ENCODE measurements at regions not wholly inside any gene's neighbourhood (a gene's known extent, or its start where the extent isn't known, plus 50 kb on each side); places are given as distances from the start of the nearest gene placed in this dataset.

DNA sequence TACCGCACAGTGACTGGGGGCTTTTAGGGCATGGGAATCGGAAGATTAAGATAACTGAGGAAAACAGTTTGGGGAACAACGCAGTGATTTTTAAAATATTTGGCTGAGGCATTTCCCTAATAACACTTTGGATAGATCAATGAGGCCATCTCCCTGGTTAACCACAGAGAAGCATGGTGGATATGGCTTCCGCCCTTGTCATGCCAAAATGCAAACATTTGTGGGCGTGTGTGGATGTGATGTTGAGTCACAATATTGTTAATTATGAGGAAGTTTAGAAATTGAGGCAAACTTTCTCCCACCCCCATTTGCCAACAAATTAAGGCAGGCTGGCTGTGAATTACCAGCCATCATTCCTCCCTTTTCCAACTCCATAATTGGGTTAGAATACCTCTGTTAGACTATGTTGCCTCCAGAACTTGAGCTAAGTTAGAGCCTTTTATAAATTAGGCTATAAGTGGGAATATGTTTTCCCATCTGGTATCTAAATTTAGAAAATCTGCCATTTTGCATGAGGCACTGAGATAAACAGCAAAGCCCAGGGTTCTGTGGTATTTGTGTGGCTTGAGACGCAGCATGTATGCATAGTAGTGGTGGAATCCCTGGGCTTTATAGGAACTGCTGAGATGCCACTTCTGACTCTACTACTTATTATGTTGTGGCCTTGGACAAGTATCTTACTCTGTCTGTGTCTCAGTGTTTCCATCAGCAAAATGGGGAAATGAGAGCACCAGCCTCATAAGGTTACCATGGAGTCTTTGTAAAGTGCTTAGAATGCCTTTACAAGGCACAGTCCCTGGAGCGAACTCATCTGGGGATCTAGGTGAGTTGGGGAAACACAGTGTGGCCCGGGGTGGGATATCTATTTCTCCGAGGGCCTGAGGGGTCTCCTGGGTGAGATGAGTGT lies 154.6 kb downstream of the C1orf94 start:
- no peak for DNase-seq

DNA sequence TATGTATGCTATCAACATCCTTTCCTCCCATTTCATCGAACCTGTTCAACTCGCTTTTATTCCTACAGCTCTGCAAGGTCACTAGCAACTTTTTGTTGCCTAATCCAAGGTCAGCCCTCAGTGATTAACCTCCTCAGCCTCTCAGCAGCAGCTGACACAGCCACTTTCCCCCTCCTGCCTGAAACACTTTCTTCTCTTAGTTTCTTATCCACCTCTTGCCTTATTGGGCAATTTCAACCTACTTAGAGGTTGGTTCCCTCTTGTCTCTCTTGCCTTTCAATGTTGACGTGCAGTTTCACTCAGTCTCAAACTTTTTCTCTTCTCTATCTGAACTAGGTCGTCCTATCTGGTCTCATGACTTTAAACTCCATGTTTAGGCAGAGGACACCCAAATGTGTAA lies 156.3 kb downstream of the C1orf94 start:
- no peak for DNase-seq

DNA sequence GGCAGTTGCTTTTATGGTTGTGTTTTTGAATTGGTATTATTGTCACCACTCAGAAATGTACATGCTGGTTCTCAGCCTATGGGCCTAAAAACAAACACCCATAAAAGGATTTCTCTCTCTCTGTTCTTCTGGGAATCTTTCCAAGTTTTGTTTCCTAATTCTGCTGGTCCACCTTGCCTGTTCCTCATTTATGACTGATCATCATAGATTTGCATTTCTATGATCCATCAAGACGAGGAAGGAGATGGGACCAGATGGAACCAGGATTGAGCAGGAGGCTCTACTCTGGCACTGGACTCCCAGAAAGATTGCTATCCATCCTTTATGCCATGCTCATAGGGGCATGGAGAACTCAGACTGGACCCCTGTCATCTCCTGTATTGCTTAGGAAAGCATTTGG lies 162.2 kb downstream of the C1orf94 start:
- no peak for DNase-seq

DNA sequence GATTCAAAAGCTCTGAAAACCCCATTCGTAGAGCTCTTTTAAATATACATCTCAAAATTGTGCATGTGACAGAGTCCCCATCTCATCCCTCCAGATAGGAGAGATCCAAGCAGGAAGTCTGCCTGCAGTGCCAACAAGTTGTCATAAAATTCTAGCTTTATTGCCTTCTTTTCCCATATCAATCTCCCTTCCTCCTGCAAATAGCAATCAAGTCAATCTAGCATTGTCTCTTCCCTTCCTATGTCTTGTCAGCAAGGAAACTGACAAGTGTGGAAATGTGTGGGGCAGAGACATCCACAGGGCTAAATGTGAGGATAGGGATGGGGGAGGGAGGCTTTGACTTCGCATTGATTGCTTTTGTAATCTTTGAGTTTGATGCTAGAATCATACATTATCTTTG lies 165.2 kb downstream of the C1orf94 start:
- DNase-seq: no peak

DNA sequence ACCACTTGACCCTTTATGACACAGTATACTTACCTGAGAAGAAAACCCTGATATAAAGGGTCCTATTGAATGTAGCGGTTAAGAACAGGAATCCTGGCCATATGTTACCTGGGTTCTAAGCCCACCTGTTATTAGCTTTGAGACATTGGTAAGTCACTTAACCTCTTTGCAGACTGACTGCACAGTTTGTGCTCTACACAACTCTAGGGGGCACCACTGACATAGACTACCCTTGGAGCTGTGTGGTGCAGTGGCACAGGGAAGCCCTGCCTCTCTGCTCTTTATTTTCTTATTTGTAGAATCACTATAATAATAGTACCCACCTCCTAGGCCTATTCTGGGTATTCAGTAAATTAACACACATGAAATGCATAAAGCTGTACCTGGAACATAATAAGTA lies 165.6 kb downstream of the C1orf94 start:
- no peak for DNase-seq

DNA sequence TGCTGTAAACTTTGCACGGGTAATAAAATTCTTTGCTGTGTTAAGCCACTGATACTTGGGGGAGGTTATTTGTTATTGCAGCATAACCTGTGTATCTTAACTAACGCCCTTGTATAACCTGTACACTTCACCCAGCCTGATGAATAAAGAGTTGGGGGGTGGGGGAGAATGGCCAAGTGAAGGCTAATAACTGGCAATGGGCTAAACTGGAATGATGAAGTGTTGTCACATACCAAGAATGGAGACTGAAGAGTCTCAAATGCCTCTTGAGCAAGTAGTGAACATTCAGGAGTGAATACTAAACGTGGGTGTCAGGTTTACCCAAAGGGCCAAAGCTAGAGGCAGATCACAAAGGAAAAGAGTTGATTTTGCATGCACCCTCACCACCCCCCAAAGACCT lies 169.4 kb downstream of the C1orf94 start:
- no peak for DNase-seq

DNA sequence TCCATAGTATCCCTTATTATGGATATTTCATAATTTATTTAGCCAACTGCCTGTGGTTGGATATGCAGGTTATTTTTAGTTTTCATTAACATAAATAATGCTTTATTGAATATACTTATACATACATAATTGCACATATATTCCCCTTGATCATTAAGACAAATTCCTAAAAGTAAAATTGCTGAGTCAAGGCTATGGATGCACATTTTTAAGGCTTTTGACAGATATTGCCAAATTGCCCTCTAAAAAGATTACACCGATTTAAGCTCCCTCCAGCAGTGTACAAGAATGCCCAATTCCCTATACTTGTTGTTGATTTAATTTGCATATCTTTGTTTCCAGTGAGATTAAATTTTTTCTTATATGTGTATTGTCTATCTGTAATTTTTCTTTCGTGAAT lies 176.7 kb downstream of the C1orf94 start:
- DNase-seq: no peak

DNA sequence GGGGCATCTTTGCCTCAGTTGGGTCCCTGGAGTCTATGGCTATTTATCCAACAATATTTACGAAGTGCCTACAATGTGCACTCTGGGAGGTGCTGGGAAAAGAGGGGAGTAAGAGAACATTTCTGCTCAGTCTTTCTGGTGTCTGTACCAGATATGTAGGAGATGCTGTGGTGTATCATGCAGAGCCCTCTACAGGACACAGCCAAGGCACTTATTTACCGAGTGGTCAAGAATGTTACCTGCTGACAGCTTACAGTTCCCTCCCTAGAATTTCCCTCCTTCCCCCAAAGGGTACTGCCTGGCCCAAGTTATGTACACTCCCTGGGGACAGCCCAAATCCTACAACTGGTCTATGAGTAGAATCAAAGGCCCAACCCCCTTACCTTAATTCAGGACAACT lies 177.7 kb downstream of the C1orf94 start:
- no peak for DNase-seq

DNA sequence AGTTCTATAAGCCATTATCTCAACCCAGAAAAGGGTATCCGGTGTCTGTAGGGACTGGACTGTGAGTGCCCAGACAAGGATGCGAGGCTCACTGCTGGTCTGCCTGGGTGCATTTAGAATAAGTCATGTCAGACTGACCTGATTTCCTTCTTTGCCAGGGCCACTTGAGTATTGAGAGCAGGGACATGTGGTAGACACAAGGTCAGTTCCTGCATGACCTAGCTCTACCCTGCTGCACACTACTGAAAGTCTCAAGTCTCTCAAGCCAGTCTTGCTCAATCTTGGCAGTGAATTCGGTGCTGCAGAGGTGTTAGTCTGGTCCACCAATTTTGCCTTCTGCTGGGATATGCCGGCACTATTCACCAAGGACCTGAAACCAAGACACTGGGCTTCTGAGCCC lies 180.1 kb downstream of the C1orf94 start:
- DNase-seq: no peak

DNA sequence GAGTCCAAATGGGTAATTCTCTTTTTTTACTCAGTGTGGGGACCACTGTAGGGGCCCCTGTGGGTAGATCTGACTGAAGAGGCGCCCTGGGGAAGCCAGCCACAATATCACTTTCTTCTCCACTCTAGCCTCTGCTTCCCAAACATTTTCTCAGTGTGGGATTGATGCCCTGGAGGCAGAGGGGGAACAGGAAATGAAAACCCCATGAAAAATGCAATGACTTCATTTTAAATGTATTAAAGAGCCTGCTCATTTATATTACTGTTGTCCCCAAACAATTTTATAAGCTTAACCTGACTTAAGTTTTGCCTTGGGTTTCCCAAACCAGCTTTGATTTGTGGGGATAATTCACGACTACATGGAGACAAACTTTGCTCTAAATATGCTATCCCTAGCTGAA lies 181.9 kb downstream of the C1orf94 start:
- no peak for DNase-seq

DNA sequence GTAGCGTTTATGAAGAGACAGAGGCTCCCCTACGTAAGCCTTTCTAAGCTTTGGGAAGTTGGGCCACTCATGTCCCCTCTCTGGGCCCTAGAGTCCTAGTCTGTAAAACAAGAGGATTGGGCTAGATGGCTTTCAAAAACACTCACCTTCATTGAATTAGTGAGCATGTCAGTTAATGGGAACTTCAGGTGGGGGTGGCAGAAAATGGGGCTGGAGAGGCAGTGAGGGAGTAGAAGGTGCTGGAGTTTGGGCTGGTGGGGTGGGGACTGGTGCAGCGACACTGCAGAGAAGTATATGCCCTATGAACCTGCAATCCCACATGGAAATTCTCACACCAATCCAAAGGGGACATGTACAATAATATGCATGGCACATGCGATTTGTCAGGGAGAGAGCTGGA lies 182.7 kb downstream of the C1orf94 start:
- no peak for DNase-seq

DNA sequence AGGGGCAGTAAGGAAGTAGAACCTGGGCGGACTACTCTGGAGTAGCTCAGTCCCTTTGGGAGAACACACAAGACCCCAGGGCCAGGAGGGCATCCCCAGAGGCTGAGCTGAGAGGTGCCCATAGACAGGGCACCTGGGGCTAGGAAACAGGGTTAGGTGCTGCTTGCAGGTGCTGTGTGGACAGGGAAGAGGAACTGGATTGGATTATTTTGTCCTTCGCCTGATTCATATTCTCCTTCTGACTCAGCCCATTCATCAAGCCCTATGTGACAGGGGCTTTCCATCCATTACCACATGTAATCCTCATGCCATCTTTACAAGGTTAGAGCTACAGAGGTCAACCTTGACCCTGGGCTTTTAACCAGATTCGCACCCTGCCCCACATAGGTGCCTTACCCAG lies 183.9 kb downstream of the C1orf94 start:
- DNase-seq: no peak

DNA sequence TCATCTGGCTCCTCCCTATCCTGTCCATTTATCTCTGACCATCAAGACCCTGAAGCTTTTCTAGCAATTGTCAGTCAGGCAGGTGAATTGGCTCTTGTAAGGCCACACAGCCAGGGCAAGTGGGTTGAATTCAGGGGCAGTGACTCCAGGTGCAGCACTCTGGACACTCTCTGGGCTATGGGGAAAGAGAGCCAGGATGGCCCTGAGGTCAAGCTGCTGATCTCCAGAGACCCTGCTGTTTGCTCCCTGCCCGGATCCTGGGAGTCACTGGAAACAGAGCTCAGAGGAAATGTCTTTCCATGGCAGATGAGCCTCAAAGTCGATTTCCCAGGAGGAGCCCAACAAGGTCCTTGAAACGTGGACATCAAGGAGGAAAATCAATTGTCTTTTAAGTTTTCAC lies 184.4 kb downstream of the C1orf94 start:
- DNase-seq: no peak

DNA sequence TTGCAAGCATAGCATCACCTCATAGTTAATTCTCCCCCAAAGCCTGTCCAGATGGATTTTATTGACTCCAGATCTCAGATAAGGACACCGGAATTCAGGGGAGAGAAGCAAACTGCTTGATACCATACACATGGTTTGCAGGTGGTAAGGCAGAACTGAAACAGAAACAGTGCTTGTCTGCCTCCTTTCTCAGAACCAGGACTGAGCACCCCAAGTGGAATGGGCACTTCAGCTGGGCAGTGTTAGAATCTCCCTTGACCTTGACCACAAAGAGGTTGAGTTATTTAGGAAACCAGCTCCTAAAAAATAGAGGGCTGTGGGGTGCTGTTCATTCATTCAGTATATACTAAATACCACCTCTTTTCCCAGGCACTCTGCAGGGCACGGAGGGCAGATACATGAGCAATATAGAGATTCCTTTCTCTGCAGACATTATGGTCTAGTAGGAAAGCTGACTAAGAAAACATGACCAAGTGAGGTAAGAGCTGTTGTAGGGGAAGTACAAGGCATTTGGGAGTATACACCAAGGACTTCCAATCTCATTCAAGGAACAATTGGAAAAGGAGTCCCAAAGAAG lies 185.2 kb downstream of the C1orf94 start:
- DNase-seq: no peak

DNA sequence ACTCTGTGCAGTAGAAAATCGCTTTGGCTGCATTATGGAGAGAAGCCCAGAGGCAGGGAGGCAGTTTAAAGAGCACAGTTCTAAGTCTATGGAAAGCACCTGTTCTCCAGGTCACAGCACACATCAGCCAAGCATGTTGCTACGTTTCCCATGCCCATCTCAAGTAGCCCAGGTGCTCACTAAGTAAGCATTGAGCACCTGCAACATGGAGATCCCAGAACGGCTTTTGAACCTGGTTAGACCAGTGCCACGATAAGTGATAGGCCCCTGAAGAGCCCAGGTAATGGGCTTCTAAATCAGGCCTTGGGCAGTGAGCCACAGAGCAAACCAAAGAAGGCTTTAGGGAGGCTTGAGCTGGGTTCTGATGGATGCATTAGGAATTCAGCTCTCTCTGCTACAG lies 186.2 kb downstream of the C1orf94 start:
- DNase-seq: peak; percentile 34

DNA sequence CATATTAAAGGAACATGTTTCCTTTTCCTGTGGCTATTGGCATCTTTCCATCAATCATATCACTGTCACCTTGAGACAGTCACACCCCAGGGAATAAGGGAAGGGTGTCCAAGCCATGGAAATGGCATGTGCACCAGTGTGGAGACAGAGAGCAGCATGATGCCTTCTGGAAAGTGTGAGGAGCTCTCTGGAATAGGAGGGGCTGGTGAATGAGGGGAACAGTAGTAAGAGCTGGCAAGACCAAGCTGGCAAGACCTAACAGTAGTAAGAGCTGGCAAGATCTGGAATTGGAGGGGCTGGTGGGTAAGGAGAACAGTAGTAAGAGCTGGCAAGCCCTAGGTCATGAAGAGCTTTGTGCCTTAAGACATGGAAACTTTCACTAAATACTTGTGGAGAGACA lies 186.7 kb downstream of the C1orf94 start:
- DNase-seq: no peak

DNA sequence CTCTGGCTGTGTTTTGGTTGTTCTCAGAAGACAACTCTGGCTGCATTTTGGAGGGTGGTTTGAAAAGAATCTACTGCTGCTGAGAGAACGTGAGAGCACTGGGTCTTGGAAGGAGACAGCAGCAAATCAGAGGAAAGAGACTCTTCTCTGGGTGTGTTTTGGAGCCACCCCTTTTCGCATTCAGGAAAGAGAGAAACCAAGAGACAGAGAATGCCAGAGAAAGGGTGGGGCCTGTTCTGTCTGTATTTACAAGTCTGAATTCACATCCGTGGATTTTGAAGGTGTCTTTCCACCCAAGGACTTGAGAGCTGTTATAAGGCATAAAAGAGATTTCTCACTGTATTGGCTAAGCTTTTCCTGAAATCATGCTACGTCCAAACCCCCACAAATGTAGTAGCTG lies 187.2 kb downstream of the C1orf94 start:
- DNase-seq: no peak

DNA sequence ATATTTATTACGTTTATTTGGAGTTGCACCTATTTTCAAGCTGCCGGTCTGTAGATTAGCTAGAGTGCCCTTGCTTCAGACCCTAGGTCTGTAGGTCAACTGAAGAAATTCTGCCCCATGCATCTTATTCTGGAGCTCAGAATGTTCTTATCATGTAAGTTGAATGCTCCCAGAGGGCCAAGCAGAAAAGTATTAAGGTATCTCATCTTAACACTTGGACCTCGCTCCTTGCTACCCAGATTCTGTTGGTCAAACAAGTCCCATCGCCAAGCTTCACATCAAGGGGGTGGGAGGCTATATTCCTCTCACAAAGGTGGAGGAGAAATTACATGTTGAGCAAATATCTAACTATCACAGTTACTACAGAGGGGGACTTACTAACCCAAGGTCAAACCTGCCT lies 187.7 kb downstream of the C1orf94 start:
- no peak for DNase-seq

DNA sequence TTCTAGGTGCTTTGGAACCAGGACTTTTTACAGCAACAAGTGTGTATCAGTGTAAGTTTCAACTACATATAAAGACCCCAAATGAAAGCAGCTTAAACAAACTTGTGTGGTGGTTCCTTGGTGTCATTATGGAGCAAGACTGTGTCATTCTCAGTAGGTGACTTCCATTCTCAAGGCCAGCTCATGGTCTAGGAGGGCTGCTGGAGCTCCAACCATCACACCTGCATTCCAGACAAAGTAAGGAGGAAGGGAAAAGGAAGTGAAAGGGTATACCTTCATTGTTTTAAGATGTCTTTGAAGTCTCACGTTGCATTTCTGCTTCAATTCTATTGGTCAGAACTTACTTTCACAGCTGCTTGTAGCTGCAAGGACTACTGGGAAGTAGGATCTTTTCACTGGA lies 188.6 kb downstream of the C1orf94 start:
- DNase-seq: no peak

DNA sequence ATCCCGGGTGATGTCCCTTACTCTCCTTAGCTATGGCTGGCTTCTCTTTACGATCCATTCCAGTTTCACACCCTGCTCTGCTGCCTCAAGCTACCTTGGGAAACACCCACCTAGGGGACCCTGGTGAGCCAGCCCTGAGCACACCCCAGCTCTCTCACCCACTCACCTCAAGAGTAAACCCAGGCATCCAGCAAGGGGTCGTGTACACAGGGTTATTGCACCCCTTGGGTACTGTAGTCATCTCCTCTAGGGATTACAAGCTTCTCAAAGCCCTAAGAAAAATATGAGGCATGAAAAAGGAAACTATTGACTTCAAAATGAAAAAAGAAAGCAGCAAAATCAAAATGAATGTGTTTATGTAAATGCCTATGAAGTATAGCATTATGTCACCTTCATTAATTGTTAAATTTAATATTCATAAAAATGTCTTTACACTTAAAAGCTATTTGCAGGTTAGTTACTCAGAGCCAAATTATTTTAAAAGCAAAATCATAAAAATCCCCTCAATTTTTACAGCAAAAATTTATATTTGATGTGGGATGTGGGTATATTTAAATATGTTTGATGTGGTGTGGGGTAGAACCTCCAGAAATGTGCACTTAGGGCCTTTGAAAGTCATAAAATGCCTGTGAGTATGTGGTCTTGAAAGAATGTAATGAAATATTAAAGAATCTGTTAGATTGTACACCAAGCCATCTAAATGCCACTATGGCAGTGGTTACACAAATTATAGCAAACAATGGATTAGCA lies 190.3 kb downstream of the C1orf94 start:
- DNase-seq: no peak

DNA sequence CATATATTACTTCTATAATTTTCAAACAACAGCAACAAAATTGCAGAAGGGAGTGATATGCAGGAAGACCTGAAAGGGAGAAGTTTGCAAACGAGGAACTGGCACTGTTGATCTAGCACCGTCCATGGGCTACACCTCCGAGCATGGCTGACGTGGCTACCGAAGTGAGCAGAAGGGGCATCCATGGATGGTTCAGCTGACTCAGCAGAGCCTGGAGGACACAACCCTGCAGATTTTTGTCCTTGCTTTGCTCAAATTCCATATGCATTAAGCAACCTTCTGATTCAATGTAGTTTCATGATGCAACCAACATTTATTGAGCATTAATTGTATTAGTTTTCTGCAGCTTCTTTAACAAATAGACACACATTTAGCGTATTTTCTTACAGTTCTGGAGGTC lies 191.2 kb downstream of the C1orf94 start:
- no peak for DNase-seq

DNA sequence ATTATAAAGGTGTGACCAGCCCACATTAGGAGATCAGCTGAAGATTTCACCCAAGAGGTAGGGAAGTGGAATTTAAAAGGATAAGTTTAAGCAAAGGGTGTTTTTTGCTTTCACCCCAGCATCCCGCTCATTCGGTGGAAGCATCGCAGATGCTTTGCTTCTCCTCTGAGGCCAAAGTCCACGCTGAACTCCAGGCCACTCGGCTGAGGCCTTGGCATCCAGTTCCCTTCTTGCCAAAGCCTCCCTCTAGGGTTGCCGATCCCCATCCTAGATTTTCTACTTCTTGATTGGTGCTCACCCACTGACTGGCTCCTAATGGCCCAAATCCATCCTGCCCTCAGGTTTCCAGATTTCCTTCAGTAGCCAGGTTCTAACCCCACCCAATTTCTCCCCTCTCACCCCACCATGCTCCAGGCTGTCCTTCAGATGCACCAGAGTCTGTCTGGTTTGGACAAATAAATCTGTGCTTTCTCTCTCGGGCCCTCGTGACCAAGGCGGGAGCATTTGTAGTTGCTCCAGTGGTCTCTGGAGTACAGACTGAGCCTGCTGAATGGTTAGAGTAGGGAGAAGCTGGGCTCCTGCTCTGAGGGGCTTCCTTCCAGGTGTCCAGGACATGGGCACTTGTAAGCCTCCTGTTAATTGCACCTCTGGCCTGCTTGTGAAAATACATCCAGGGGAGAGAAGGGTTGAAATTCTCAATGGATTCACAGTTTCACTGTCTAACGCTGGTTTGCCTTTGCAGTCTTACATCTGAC lies 193.2 kb downstream of the C1orf94 start:
- no peak for DNase-seq

DNA sequence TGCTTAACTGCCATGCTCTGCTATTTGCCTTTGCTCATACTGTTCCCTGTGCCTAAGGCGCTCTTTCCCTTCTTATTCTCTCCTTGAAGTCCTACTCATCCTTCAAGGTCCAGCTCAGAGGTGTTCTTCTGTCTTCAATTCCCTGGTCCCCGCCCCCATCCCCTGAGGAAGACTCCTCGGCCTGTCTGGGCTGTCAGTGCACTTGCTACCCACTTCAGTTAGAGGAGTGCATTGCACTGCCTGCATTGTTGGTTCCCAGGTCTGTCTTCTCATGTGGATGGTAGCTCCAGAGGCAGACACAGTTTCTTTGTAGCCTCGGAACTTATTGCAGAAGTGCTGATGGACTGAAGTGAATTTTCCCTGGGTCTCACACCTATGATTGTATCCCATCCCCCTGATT lies 194.0 kb downstream of the C1orf94 start:
- DNase-seq: no peak
